Prostate gland (tissue), 2 donors: ENCODE measurements at regions not wholly inside any gene's neighbourhood (a gene's known extent, or its start where the extent isn't known, plus 50 kb on each side); places are given as distances from the start of the nearest gene placed in this dataset.

ENCODE experiments used
- DNase-seq: peaks from one replicate; pipeline ENCODE4 v3.0.0-alpha.2; 2019; ENCODE audit warnings: low spot score
- H3K27ac ChIP-seq, 2 donors: fragments of 200-600 bp; sonication (generic); 2 replicates each; pipeline ENCODE4 v1.5.1; 2017 to 2019
- H3K27me3 ChIP-seq: fragments of 200-600 bp; sonication (generic); replicated peaks from 2 replicates; pipeline ENCODE4 v1.5.1; 2019; ENCODE audit not compliant: insufficient read depth
- H3K36me3 ChIP-seq, 2 donors: fragments of 200-600 bp; sonication (generic); 1 replicate in 1 of 2; 2 replicates in 1 of 2; pipeline versions ENCODE4 v1.5.1 to v1.8.1; 2017 to 2019
- H3K4me1 ChIP-seq: fragments of 200-600 bp; sonication (generic); replicated peaks from 2 replicates; pipeline ENCODE4 v1.5.1; 2019
- H3K4me3 ChIP-seq, 2 donors: fragments of 200-600 bp; sonication (generic); 2 replicates each; pipeline ENCODE4 v1.5.1; 2017 to 2019
- H3K9me3 ChIP-seq: fragments of 200-600 bp; sonication (generic); 2 replicates; pipeline ENCODE4 v1.5.1; 2017
- POLR2A ChIP-seq: fragments of 450-650 bp; IDR thresholded peaks from one replicate; pipeline ENCODE4 v1.6.1; 2016; ENCODE audit warnings: antibody characterized with exemption, mild to moderate bottlenecking
- POLR2AphosphoS5 ChIP-seq: sonication (generic); formaldehyde crosslinking; IDR thresholded peaks from one replicate; pipeline ENCODE4 v1.6.1; 2017; ENCODE audit warnings: antibody characterized with exemption
- WGBS: methylation state at CpG from one replicate; pipeline ENCODE4 v1.1.5; 2018; 5-methylcytosine and 5-hydroxymethylcytosine counted together
- intact Hi-C: fragments of 100-400 bp; cut with DNase I; formaldehyde crosslinking; loops from one replicate; pipeline ENCODE4 v1.14.2; 2022
- TF ChIP-seq, protein P1 (sequence below), 4 experiments: fragments of 200-600 bp in 2 of 4; fragments of 450-650 bp in 2 of 4; sonication (generic) in 2 of 4; IDR thresholded peaks; 1 replicate in 3 of 4; 2 replicates in 1 of 4; pipeline ENCODE4 v1.5.1; 2016 to 2019; ENCODE audit warnings: antibody characterized with exemption in 4 of 4, mild to moderate bottlenecking in 2 of 4, moderate library complexity in 2 of 4

DNA sequence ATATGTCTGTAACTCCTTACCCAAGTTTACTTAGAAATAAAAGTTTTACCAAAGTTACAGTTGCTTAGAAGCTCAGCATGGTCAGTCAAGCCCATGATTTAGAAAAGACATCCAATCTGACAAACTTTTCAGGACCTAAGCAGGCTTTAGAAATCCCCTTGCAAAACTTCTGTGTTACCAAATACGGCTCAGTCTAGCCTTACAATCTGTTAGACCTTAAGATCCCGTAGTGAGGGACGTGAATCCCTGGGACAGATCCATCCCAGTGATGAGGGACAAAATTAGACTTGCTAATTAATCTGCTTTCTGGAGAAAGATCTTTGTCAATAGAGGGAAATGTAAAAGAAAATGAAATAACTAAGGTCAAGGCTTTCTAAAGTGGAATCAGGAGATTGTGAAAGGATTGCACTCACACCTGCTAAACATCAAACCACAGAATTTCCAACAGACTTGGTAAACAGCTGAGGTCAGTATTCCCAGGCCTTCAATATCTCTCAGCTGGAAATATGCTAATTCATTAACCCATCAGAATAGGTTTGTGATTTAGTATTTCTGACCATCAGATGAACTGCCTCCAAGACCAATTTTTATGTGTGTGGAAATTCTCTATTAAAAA is 375.3 kb downstream of the DUSP10 start:
- intact Hi-C loops: no loop called here
- Histone ChIP-seq H3K4me3 (no peak overlapping the region), H3K9me3 (no peaks in the 10 kb centered on the region), H3K27ac (no peak overlapping the region), H3K27me3 (no peaks in the 10 kb centered on the region), H3K36me3 (no peaks in the 10 kb centered on the region), H3K4me1 (no peaks in the 10 kb centered on the region)
- WGBS: 65% methylated on average over 3 of the region's 3 CpGs
- no peak for TF ChIP-seq POLR2AphosphoS5
- TF ChIP-seq, protein P1, sequence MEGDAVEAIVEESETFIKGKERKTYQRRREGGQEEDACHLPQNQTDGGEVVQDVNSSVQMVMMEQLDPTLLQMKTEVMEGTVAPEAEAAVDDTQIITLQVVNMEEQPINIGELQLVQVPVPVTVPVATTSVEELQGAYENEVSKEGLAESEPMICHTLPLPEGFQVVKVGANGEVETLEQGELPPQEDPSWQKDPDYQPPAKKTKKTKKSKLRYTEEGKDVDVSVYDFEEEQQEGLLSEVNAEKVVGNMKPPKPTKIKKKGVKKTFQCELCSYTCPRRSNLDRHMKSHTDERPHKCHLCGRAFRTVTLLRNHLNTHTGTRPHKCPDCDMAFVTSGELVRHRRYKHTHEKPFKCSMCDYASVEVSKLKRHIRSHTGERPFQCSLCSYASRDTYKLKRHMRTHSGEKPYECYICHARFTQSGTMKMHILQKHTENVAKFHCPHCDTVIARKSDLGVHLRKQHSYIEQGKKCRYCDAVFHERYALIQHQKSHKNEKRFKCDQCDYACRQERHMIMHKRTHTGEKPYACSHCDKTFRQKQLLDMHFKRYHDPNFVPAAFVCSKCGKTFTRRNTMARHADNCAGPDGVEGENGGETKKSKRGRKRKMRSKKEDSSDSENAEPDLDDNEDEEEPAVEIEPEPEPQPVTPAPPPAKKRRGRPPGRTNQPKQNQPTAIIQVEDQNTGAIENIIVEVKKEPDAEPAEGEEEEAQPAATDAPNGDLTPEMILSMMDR (IDR thresholded peaks at IDR 0.05): no peak
- no peak for TF ChIP-seq POLR2A
- no peak for DNase-seq

DNA sequence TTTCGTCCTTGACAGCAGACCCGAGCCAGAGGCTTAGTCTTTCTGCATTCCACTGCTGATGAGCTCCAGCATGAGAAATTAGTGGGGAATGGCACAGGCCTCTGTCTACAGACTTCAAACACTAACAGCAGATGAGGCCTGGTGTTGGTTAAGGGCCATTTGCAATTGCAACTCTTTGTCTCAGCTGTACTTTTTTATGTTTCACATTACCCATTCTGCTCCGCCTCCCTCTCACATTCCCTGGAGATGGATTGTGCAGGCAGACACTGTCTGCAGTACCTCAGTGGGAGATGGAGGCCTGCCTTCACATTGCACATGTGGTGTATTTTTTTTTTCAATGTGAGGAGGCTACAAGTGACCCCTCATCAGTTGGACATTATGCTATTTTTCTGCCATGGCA is 370.2 kb downstream of the DUSP10 start:
- H3K4me1 ChIP-seq: no peaks in the 10 kb centered on the region
- TF ChIP-seq, protein P1 (IDR thresholded peaks at IDR 0.05): no peak
- TF ChIP-seq POLR2AphosphoS5: no peak
- TF ChIP-seq POLR2A: no peak
- H3K27me3 ChIP-seq: no peaks in the 10 kb centered on the region
- 69% methylated on average over 3 of the region's 3 CpGs for WGBS
- H3K4me3 ChIP-seq: no peak overlapping the region
- no peaks in the 10 kb centered on the region for H3K36me3 ChIP-seq
- intact Hi-C loops: no loop called here
- no peaks in the 10 kb centered on the region for H3K9me3 ChIP-seq
- no peak overlapping the region for H3K27ac ChIP-seq
- DNase-seq: no peak

DNA sequence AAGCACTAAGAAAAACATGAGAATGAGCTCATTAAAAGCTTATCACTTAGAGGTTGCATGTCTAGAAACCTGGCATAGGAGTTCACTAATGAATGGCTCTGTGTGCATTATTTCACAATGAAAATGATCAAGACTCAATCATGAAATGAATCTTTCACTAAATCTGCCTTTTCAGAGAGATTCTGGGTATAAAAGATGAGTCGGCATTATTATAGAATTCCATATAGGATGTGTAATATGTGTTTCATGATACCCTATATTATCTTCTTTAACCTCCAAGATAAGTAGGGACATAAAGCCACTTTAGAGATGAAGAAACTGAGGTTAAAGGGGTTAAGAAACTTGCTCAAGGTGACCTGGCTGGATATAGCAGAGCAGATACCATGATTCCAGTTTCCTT is 368.1 kb downstream of the DUSP10 start:
- no peak for DNase-seq
- Histone ChIP-seq H3K27ac (no peak overlapping the region), H3K4me3 (no peak overlapping the region), H3K4me1 (no peaks in the 10 kb centered on the region), H3K9me3 (no peaks in the 10 kb centered on the region), H3K27me3 (no peaks in the 10 kb centered on the region), H3K36me3 (no peaks in the 10 kb centered on the region)
- TF ChIP-seq, protein P1 (IDR thresholded peaks at IDR 0.05): no peak
- TF ChIP-seq POLR2AphosphoS5 (no peak), POLR2A (no peak)
- intact Hi-C loops: no loop called here
- WGBS: 88% methylated on average over 1 of the region's 1 CpG

DNA sequence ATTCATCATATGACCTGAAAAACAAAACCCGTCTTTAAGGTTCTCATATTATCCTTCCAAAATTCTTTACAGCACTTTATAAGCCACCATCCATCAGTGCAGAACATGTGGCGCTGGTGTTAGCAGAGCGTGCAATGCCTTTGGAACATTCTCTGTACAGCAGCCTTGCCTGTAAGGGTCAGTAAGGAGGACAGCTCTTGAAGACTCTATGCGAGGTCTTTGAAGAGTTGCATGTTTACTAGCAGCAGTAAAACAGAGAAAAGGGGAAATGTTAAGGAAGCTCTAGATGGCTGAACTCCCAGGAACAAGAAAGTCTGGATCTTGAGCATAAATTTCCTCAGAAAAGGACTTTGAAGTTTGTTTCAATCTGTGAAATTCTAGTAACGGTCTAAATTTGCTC is 365.6 kb downstream of the DUSP10 start:
- DNase-seq: no peak
- Histone ChIP-seq H3K4me3 (no peak overlapping the region), H3K4me1 (no peaks in the 10 kb centered on the region), H3K27me3 (no peaks in the 10 kb centered on the region), H3K27ac (no peak overlapping the region), H3K9me3 (no peaks in the 10 kb centered on the region), H3K36me3 (no peaks in the 10 kb centered on the region)
- no peak for TF ChIP-seq POLR2A
- no peak for TF ChIP-seq POLR2AphosphoS5
- TF ChIP-seq, protein P1 (IDR thresholded peaks at IDR 0.05): no peak
- 45% methylated on average over 5 of the region's 5 CpGs for WGBS
- intact Hi-C loops: no loop called here

DNA sequence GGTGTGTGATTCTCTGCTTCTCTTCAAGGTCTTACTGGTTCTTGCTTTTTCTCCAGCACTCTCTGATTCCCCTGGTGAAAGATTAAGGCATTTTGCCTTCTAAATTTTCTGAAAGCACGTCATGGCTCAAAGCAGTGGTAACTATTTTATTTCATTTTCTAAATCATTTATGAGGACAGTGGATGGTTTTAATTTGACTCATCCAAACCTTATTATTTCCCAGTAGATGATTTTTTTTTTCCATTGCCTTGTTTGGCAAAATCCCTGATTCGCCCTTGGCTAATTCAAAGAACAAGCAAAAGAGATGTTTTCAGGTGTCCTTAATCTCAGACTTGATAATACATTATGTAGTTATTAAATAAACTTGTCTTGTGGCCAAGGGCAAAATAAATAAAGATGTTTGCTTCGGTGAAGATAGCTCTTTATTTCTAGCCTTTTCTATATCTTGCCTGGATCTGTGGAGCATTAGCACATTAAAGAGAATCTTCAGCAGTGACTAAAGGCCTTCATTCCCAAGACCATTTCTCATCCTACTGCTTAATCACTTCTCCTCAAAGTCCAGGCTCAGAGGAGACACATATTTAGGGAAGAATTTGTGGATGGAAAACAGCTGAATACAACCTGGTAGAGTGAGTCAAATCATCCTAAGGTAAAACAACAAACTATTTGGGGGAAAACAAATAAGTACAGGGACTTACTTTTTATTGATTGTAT is 359.8 kb downstream of the DUSP10 start:
- Histone ChIP-seq H3K36me3 (no peaks in the 10 kb centered on the region), H3K4me3 (no peak overlapping the region), H3K27me3 (no peaks in the 10 kb centered on the region), H3K9me3 (no peaks in the 10 kb centered on the region), H3K27ac (no peak overlapping the region), H3K4me1 (no peaks in the 10 kb centered on the region)
- WGBS: 65% methylated on average over 3 of the region's 3 CpGs
- no peak for TF ChIP-seq POLR2AphosphoS5
- TF ChIP-seq POLR2A: no peak
- TF ChIP-seq, protein P1 (IDR thresholded peaks at IDR 0.05): no peak
- intact Hi-C loops: no loop called here
- DNase-seq: no peak
